ENCODE measurements at regions not wholly inside any gene's neighbourhood (a gene's known extent, or its start where the extent isn't known, plus 50 kb on each side); places are given as distances from the start of the nearest gene placed in this dataset.
"Not testable (repeated sequence)": the region's sequence is repeated elsewhere in the genome, so short reads cannot be mapped to it uniquely, and the experiment has no call there.

GRCh38 chr11:116044520-116044919, 540.3 kb upstream of the CADM1 start:
- no peaks in the 10 kb centered on the region for H3K36me3 Mint-ChIP-seq (ENCODE audit: low read depth)
- peaks cover 16% of the 10 kb centered on the region for H3K4me1 Mint-ChIP-seq
- no peaks in the 10 kb centered on the region for H3K9me3 Mint-ChIP-seq
- peaks cover 23% of the 10 kb centered on the region for H3K27me3 Mint-ChIP-seq (ENCODE audit: low read depth)
- H3K27ac Mint-ChIP-seq: peak overlapping the region in 1 of 3 experiments; percentile 65
- TF ChIP-seq CTCF (IDR thresholded peaks at IDR 0.05; ENCODE audit: unreplicated experiment in 3 of 3): no peak
- no peak overlapping the region for H3K4me3 Mint-ChIP-seq

GRCh38 chr11:116043857-116044256, 539.6 kb upstream of the CADM1 start:
- H3K36me3 Mint-ChIP-seq (ENCODE audit: low read depth): no peaks in the 10 kb centered on the region
- H3K27ac Mint-ChIP-seq: no peak overlapping the region
- no peak for TF ChIP-seq CTCF (IDR thresholded peaks at IDR 0.05; ENCODE audit: unreplicated experiment in 3 of 3)
- H3K4me3 Mint-ChIP-seq: no peak overlapping the region
- H3K4me1 Mint-ChIP-seq: peaks cover 9% of the 10 kb centered on the region
- peaks cover 23% of the 10 kb centered on the region for H3K27me3 Mint-ChIP-seq (ENCODE audit: low read depth)
- H3K9me3 Mint-ChIP-seq: no peaks in the 10 kb centered on the region

- not testable (repeated sequence) for H3K9me3 Mint-ChIP-seq; H3K36me3 Mint-ChIP-seq (ENCODE audit: low read depth); H3K4me1 Mint-ChIP-seq; H3K27ac Mint-ChIP-seq; H3K4me3 Mint-ChIP-seq
- peaks cover 23% of the 10 kb centered on the region for H3K27me3 Mint-ChIP-seq (ENCODE audit: low read depth)
Observed at GRCh38 chr11:116043059-116043458, 538.8 kb upstream of the CADM1 start.

- Mint-ChIP-seq H3K4me1 (peaks cover 13% of the 10 kb centered on the region), H3K27ac (no peak overlapping the region), H3K9me3 (no peaks in the 10 kb centered on the region), H3K27me3 (ENCODE audit: low read depth) (peaks cover 25% of the 10 kb centered on the region), H3K36me3 (ENCODE audit: low read depth) (no peaks in the 10 kb centered on the region), H3K4me3 (no peak overlapping the region)
- TF ChIP-seq CTCF (IDR thresholded peaks at IDR 0.05; ENCODE audit: unreplicated experiment in 3 of 3): no peak
Observed at GRCh38 chr11:116042146-116042545, 537.9 kb upstream of the CADM1 start.

- no peak for TF ChIP-seq CTCF (IDR thresholded peaks at IDR 0.05; ENCODE audit: unreplicated experiment in 3 of 3)
- peaks cover 31% of the 10 kb centered on the region for H3K4me1 Mint-ChIP-seq
- H3K9me3 Mint-ChIP-seq: peaks cover 2% of the 10 kb centered on the region
- H3K27me3 Mint-ChIP-seq (ENCODE audit: low read depth): peaks cover 25% of the 10 kb centered on the region
- no peak overlapping the region for H3K27ac Mint-ChIP-seq
- H3K36me3 Mint-ChIP-seq (ENCODE audit: low read depth): no peaks in the 10 kb centered on the region
- no peak overlapping the region for H3K4me3 Mint-ChIP-seq
Observed at GRCh38 chr11:116037861-116038260, 533.6 kb upstream of the CADM1 start.

GRCh38 chr11:116035977-116036376, 531.8 kb upstream of the CADM1 start:
- no peak for TF ChIP-seq CTCF (IDR thresholded peaks at IDR 0.05; ENCODE audit: unreplicated experiment in 3 of 3)
- H3K9me3 Mint-ChIP-seq: peaks cover 6% of the 10 kb centered on the region
- no peaks in the 10 kb centered on the region for H3K36me3 Mint-ChIP-seq (ENCODE audit: low read depth)
- H3K27ac Mint-ChIP-seq: no peak overlapping the region
- peaks cover 25% of the 10 kb centered on the region for H3K27me3 Mint-ChIP-seq (ENCODE audit: low read depth)
- peaks cover 31% of the 10 kb centered on the region for H3K4me1 Mint-ChIP-seq
- no peak overlapping the region for H3K4me3 Mint-ChIP-seq
